Astrocyte (in vitro differentiated cells and primary cell): ENCODE measurements at regions not wholly inside any gene's neighbourhood (a gene's known extent, or its start where the extent isn't known, plus 50 kb on each side); places are given as distances from the start of the nearest gene placed in this dataset.

ENCODE experiments used
- CTCF ChIP-seq: IDR thresholded peaks from 2 replicates; pipeline ENCODE4 v1.5.1; 2011; ENCODE audit warnings: low read depth, mild to moderate bottlenecking, inconsistent platforms, low read length, moderate library complexity; ENCODE audit not compliant: insufficient read depth
- EZH2 ChIP-seq: IDR thresholded peaks from 2 replicates; pipeline ENCODE4 v1.6.1; 2012; ENCODE audit warnings: mild to moderate bottlenecking, low read length, inconsistent platforms; ENCODE audit not compliant: insufficient read depth

- no peak for TF ChIP-seq EZH2
- TF ChIP-seq CTCF: no peak
These were observed 114.8 kb upstream of the IGSF21 start for GRCh38 chr1:17992800-17993199.
